ENCODE measurements at regions not wholly inside any gene's neighbourhood (a gene's known extent, or its start where the extent isn't known, plus 50 kb on each side); places are given as distances from the start of the nearest gene placed in this dataset.

GRCh38 chr12:91836264-91836663 lies 309.4 kb downstream of the BTG1 start:
- TF ChIP-seq CTCF (IDR thresholded peaks at IDR 0.05): no peak
- Histone ChIP-seq H3K4me3 (no peak overlapping the region), H3K27ac (no peak overlapping the region), H3K9ac (ENCODE audit: low read depth in 2 of 2, low read length in 2 of 2) (no peak overlapping the region), H3K4me1 (no peaks in the 10 kb centered on the region), H3K27me3 (no peaks in the 10 kb centered on the region), H3K36me3 (no peaks in the 10 kb centered on the region), H3K9me3 (no peaks in the 10 kb centered on the region)
- DNase-seq: no peak
- intact Hi-C loops (cut with DNase I): no loop called here

GRCh38 chr12:91835693-91836092 lies 310.0 kb downstream of the BTG1 start:
- Histone ChIP-seq H3K9me3 (no peaks in the 10 kb centered on the region), H3K27me3 (no peaks in the 10 kb centered on the region), H3K27ac (no peak overlapping the region), H3K36me3 (no peaks in the 10 kb centered on the region), H3K4me1 (no peaks in the 10 kb centered on the region), H3K4me3 (no peak overlapping the region), H3K9ac (ENCODE audit: low read depth in 2 of 2, low read length in 2 of 2) (no peak overlapping the region)
- no peak for TF ChIP-seq CTCF (IDR thresholded peaks at IDR 0.05)
- intact Hi-C loops (cut with DNase I): no loop called here
- DNase-seq: no peak

- intact Hi-C loops (cut with DNase I): no loop called here
- Histone ChIP-seq H3K9me3 (no peaks in the 10 kb centered on the region), H3K36me3 (no peaks in the 10 kb centered on the region), H3K9ac (ENCODE audit: low read depth in 2 of 2, low read length in 2 of 2) (no peak overlapping the region), H3K4me3 (no peak overlapping the region), H3K27ac (no peak overlapping the region), H3K4me1 (no peaks in the 10 kb centered on the region), H3K27me3 (no peaks in the 10 kb centered on the region)
- TF ChIP-seq CTCF (IDR thresholded peaks at IDR 0.05): no peak
- no peak for DNase-seq
Measured at GRCh38 chr12:91833780-91834359, 311.8 kb downstream of the BTG1 start.

- H3K36me3 ChIP-seq: no peaks in the 10 kb centered on the region
- no peak overlapping the region for H3K4me3 ChIP-seq
- H3K4me1 ChIP-seq: no peaks in the 10 kb centered on the region
- H3K9me3 ChIP-seq: no peaks in the 10 kb centered on the region
- DNase-seq: no peak
- TF ChIP-seq CTCF (IDR thresholded peaks at IDR 0.05): no peak
- no peak overlapping the region for H3K27ac ChIP-seq
- no peak overlapping the region for H3K9ac ChIP-seq (ENCODE audit: low read depth in 2 of 2, low read length in 2 of 2)
- no peaks in the 10 kb centered on the region for H3K27me3 ChIP-seq
- intact Hi-C loops (cut with DNase I): no loop called here
Measured at GRCh38 chr12:91825999-91826398, 319.6 kb downstream of the BTG1 start.

- Histone ChIP-seq H3K4me1 (no peaks in the 10 kb centered on the region), H3K27ac (no peak overlapping the region), H3K27me3 (no peaks in the 10 kb centered on the region), H3K9ac (ENCODE audit: low read depth in 2 of 2, low read length in 2 of 2) (no peak overlapping the region), H3K36me3 (no peaks in the 10 kb centered on the region), H3K4me3 (no peak overlapping the region), H3K9me3 (no peaks in the 10 kb centered on the region)
- DNase-seq: no peak
- TF ChIP-seq CTCF (IDR thresholded peaks at IDR 0.05): no peak
- intact Hi-C loops (cut with DNase I): no loop called here
Measured at GRCh38 chr12:91824991-91825390, 320.7 kb downstream of the BTG1 start.

- peak; percentile 19 for DNase-seq
- Histone ChIP-seq H3K4me3 (no peak overlapping the region), H3K27me3 (no peaks in the 10 kb centered on the region), H3K27ac (no peak overlapping the region), H3K9ac (ENCODE audit: low read depth in 2 of 2, low read length in 2 of 2) (no peak overlapping the region), H3K4me1 (no peaks in the 10 kb centered on the region), H3K36me3 (no peaks in the 10 kb centered on the region), H3K9me3 (no peaks in the 10 kb centered on the region)
- intact Hi-C loops (cut with DNase I): no loop called here
- TF ChIP-seq CTCF (IDR thresholded peaks at IDR 0.05): no peak
Measured at GRCh38 chr12:91819132-91819447, 326.6 kb downstream of the BTG1 start.

Data from colonic mucosa (tissue), 4 donors.